BLaER1 (cell line): ENCODE measurements at regions not wholly inside any gene's neighbourhood (a gene's known extent, or its start where the extent isn't known, plus 50 kb on each side); places are given as distances from the start of the nearest gene placed in this dataset.

Experiments
- H3K27ac ChIP-seq: shearing (Covaris generic); formaldehyde crosslinking; 2 replicates; pipeline ENCODE4 v1.8.1; 2022
- H3K27me3 ChIP-seq: shearing (Covaris generic); formaldehyde crosslinking; 2 replicates; pipeline ENCODE4 v1.8.1; 2022
- H3K36me3 ChIP-seq: shearing (Covaris generic); formaldehyde crosslinking; 2 replicates; pipeline ENCODE4 v1.8.1; 2022
- H3K4me1 ChIP-seq: shearing (Covaris generic); formaldehyde crosslinking; 2 replicates; pipeline ENCODE4 v1.8.1; 2022
- H3K4me2 ChIP-seq: shearing (Covaris generic); formaldehyde crosslinking; 2 replicates; pipeline ENCODE4 v1.8.1; 2022
- H3K4me3 ChIP-seq: shearing (Covaris generic); formaldehyde crosslinking; 2 replicates; pipeline ENCODE4 v1.8.1; 2022
- H3K9ac ChIP-seq: shearing (Covaris generic); formaldehyde crosslinking; 2 replicates; pipeline ENCODE4 v1.8.1; 2022
- H3K9me3 ChIP-seq: shearing (Covaris generic); formaldehyde crosslinking; 2 replicates; pipeline ENCODE4 v1.8.1; 2022
- H4K20me1 ChIP-seq: shearing (Covaris generic); formaldehyde crosslinking; 2 replicates; pipeline ENCODE4 v1.8.1; 2022
- Cebpa-rat ChIP-seq: shearing (Covaris generic); IDR thresholded peaks from 2 replicates; pipeline ENCODE4 v1.8.1; 2022

GRCh38 chr3:29072611-29073010, 208.3 kb upstream of the RBMS3 start:
- Histone ChIP-seq H3K27me3 (no peaks in the 10 kb centered on the region), H3K4me2 (no peak overlapping the region), H3K9me3 (no peaks in the 10 kb centered on the region; the same call in 1 of the 2 replicates), H3K9ac (no peak overlapping the region), H3K36me3 (no peaks in the 10 kb centered on the region), H4K20me1 (no peaks in the 10 kb centered on the region), H3K27ac (no peak overlapping the region), H3K4me1 (no peaks in the 10 kb centered on the region), H3K4me3 (no peak overlapping the region)
- TF ChIP-seq Cebpa-rat = no peak

- TF ChIP-seq Cebpa-rat = no peak
- H3K9ac ChIP-seq = no peak overlapping the region
- H3K27ac ChIP-seq = no peak overlapping the region
- no peaks in the 10 kb centered on the region for H3K36me3 ChIP-seq
- H4K20me1 ChIP-seq = no peaks in the 10 kb centered on the region
- no peaks in the 10 kb centered on the region for H3K9me3 ChIP-seq
- H3K27me3 ChIP-seq = no peaks in the 10 kb centered on the region
- no peaks in the 10 kb centered on the region for H3K4me1 ChIP-seq
- no peak overlapping the region for H3K4me2 ChIP-seq
- H3K4me3 ChIP-seq = no peak overlapping the region
Measured at GRCh38 chr3:29077356-29077755, 203.5 kb upstream of the RBMS3 start.

DNA sequence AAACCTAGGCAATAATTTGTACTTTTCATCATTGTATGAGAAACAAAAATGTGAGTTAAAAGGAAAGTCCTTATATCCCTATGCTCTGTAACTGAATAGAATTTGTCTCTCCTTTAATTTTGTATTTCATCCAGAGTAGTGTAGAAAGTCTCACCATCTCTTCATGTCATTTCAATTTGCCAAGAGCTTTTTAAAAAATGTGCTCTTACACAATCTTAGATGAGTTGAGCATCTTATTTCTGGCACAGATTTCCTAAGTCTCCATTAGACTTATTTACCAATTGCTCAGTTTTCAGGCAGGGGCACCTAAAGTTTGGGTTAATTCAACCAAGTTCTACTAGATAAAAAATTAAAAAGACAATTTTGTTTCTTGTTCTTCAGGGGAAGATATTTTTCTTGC, 201.5 kb upstream of the RBMS3 start:
- Histone ChIP-seq H3K4me2 (no peak overlapping the region), H3K9ac (no peak overlapping the region), H3K27ac (no peak overlapping the region), H3K36me3 (no peaks in the 10 kb centered on the region), H3K9me3 (no peaks in the 10 kb centered on the region), H3K4me1 (no peaks in the 10 kb centered on the region), H4K20me1 (no peaks in the 10 kb centered on the region), H3K27me3 (no peaks in the 10 kb centered on the region), H3K4me3 (no peak overlapping the region)
- no peak for TF ChIP-seq Cebpa-rat

- H3K9ac ChIP-seq = no peak overlapping the region
- H3K9me3 ChIP-seq = no peaks in the 10 kb centered on the region
- TF ChIP-seq Cebpa-rat = no peak
- H3K4me3 ChIP-seq = no peak overlapping the region
- H3K27ac ChIP-seq = no peak overlapping the region
- no peaks in the 10 kb centered on the region for H3K27me3 ChIP-seq
- no peak overlapping the region for H3K4me2 ChIP-seq
- H3K4me1 ChIP-seq = no peaks in the 10 kb centered on the region
- H3K36me3 ChIP-seq = no peaks in the 10 kb centered on the region
- H4K20me1 ChIP-seq = no peaks in the 10 kb centered on the region
Measured at GRCh38 chr3:29080967-29081366, 199.9 kb upstream of the RBMS3 start.

DNA sequence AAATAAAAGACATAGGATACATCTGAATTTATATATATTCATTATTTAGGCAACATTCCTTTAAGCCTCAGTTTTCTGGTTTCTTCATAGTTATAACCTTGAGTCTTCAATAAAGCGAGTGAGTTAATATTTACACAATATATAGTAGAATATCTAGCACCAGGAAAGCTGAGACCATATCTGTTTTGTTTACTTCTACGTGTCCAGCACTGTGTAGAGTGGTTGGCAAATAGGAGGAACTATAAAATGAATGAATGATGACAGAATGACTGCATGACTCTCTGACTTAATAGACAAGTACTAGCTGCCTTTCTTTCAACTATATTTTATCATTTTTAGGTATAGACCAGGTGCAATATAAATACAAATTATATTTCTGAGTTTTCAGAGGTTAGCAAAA, 197.8 kb upstream of the RBMS3 start:
- Histone ChIP-seq H4K20me1 (no peaks in the 10 kb centered on the region), H3K4me1 (no peaks in the 10 kb centered on the region), H3K27me3 (no peaks in the 10 kb centered on the region), H3K4me3 (no peak overlapping the region), H3K4me2 (no peak overlapping the region), H3K27ac (no peak overlapping the region), H3K9me3 (no peaks in the 10 kb centered on the region), H3K9ac (no peak overlapping the region), H3K36me3 (no peaks in the 10 kb centered on the region)
- no peak for TF ChIP-seq Cebpa-rat

- Histone ChIP-seq H3K36me3 (no peaks in the 10 kb centered on the region), H3K27me3 (no peaks in the 10 kb centered on the region), H4K20me1 (no peaks in the 10 kb centered on the region), H3K4me3 (no peak overlapping the region), H3K27ac (no peak overlapping the region), H3K4me1 (no peaks in the 10 kb centered on the region), H3K9ac (no peak overlapping the region), H3K4me2 (no peak overlapping the region), H3K9me3 (no peaks in the 10 kb centered on the region)
- no peak for TF ChIP-seq Cebpa-rat
Measured at GRCh38 chr3:29083676-29084075, 197.2 kb upstream of the RBMS3 start.

GRCh38 chr3:29088579-29088978, 192.3 kb upstream of the RBMS3 start:
- Histone ChIP-seq H3K4me2 (no peak overlapping the region), H3K9ac (no peak overlapping the region), H3K27me3 (no peaks in the 10 kb centered on the region), H3K4me3 (no peak overlapping the region), H4K20me1 (no peaks in the 10 kb centered on the region), H3K27ac (no peak overlapping the region), H3K9me3 (no peaks in the 10 kb centered on the region), H3K4me1 (no peaks in the 10 kb centered on the region), H3K36me3 (no peaks in the 10 kb centered on the region)
- TF ChIP-seq Cebpa-rat = no peak

DNA sequence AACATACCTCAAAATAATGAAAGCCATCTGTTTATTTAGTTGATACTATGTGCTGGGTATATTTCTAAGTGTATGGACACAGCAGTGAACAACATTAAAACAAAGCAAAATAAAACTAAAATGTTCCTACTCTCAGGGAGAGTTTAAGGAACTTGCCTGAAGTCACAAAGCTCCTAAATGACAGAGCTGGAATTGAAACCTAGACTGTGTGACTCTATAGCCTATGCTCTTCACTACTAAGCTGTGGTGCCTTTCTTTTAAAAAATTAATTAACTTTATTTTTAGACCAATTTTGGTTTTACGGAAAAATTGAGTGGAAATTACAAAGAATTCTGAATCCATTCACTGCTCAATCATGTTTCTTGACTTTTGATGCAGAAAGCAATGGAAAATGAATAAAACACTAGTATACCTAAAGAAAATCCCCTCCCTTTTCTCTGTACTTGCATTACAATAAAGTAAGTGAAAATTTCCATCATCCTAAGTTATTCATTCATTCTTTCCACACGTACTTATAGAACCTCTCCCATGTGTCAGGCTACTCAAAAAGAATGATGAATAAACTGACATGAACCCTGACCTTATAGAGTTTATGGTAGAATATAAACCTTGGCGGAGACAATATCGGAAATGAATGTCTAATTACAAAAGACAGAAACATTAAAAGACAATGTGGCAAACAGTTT, 189.8 kb upstream of the RBMS3 start:
- Histone ChIP-seq H3K4me1 (no peaks in the 10 kb centered on the region), H4K20me1 (no peaks in the 10 kb centered on the region), H3K27me3 (no peaks in the 10 kb centered on the region), H3K36me3 (no peaks in the 10 kb centered on the region), H3K9ac (no peak overlapping the region), H3K4me2 (no peak overlapping the region), H3K9me3 (no peaks in the 10 kb centered on the region), H3K4me3 (no peak overlapping the region), H3K27ac (no peak overlapping the region)
- TF ChIP-seq Cebpa-rat = no peak

- no peaks in the 10 kb centered on the region for H3K4me1 ChIP-seq
- no peaks in the 10 kb centered on the region for H3K36me3 ChIP-seq
- no peaks in the 10 kb centered on the region for H3K27me3 ChIP-seq
- no peaks in the 10 kb centered on the region for H3K9me3 ChIP-seq
- no peak overlapping the region for H3K27ac ChIP-seq
- H3K9ac ChIP-seq = no peak overlapping the region
- H3K4me3 ChIP-seq = no peak overlapping the region
- H4K20me1 ChIP-seq = no peaks in the 10 kb centered on the region
- no peak overlapping the region for H3K4me2 ChIP-seq
- no peak for TF ChIP-seq Cebpa-rat
Measured at GRCh38 chr3:29091599-29092189, 189.2 kb upstream of the RBMS3 start.

- Histone ChIP-seq H3K27ac (no peak overlapping the region), H3K27me3 (no peaks in the 10 kb centered on the region), H4K20me1 (no peaks in the 10 kb centered on the region), H3K9ac (no peak overlapping the region), H3K4me2 (no peak overlapping the region), H3K9me3 (0 out of 2 replicates have a peak, but pooled peaks cover 1% of the 10 kb centered on the region), H3K4me3 (no peak overlapping the region), H3K4me1 (no peaks in the 10 kb centered on the region), H3K36me3 (no peaks in the 10 kb centered on the region)
- no peak for TF ChIP-seq Cebpa-rat
Measured at GRCh38 chr3:29092348-29092747, 188.5 kb upstream of the RBMS3 start.
